Liver (tissue), 8 donors: ENCODE measurements at regions not wholly inside any gene's neighbourhood (a gene's known extent, or its start where the extent isn't known, plus 50 kb on each side); places are given as distances from the start of the nearest gene placed in this dataset.

Source experiments
- DNase-seq: peaks from one replicate; pipeline ENCODE4 v3.0.0-alpha.2; 2017; ENCODE audit warnings: low spot score
- H3K27ac ChIP-seq, 2 donors: one replicate each; pipeline ENCODE4 v1.7.0; 2013; ENCODE audit warnings: inconsistent platforms in 2 of 2, low read length in 2 of 2, control low read depth in 1 of 2, low read depth in 1 of 2, mild to moderate bottlenecking in 1 of 2
- H3K27me3 ChIP-seq, 4 donors: one replicate each; pipeline versions ENCODE4 v1.6.1 to v1.7.0; 2013; ENCODE audit warnings: low read length in 3 of 4, inconsistent platforms in 1 of 4, mild to moderate bottlenecking in 1 of 4, moderate library complexity in 1 of 4; ENCODE audit not compliant: control insufficient read depth in 4 of 4, insufficient read depth in 4 of 4
- H3K36me3 ChIP-seq, 4 donors: one replicate each; pipeline versions ENCODE4 v1.6.1 to v1.7.0; 2013; ENCODE audit warnings: low read length in 3 of 4, mild to moderate bottlenecking in 3 of 4, low read depth in 1 of 4, moderate library complexity in 1 of 4; ENCODE audit not compliant: control insufficient read depth in 4 of 4, insufficient read depth in 3 of 4
- H3K4me1 ChIP-seq, 4 donors: one replicate each; pipeline versions ENCODE4 v1.6.1 to v1.7.0; 2013; ENCODE audit warnings: low read length in 3 of 4, mild to moderate bottlenecking in 3 of 4, moderate library complexity in 1 of 4; ENCODE audit not compliant: control insufficient read depth in 4 of 4, insufficient read depth in 4 of 4
- H3K4me3 ChIP-seq, 3 donors: one replicate each; pipeline versions ENCODE4 v1.6.1 to v1.7.0; 2013; ENCODE audit warnings: low read length in 3 of 3, control low read depth in 1 of 3, low read depth in 1 of 3, mild to moderate bottlenecking in 1 of 3
- H3K9ac ChIP-seq, 2 donors: one replicate each; pipeline ENCODE4 v1.7.0; 2013; ENCODE audit warnings: low read length in 2 of 2, mild to moderate bottlenecking in 2 of 2, moderate library complexity in 2 of 2, control low read depth in 1 of 2, low read depth in 1 of 2
- H3K9me3 ChIP-seq, 4 donors: one replicate each; pipeline versions ENCODE4 v1.6.1 to v1.7.0; 2013; ENCODE audit warnings: low read length in 3 of 4; ENCODE audit not compliant: control insufficient read depth in 4 of 4
- ATF3 ChIP-seq: IDR thresholded peaks from 2 replicates; pipeline ENCODE4 v1.6.1; 2016; ENCODE audit warnings: antibody characterized with exemption
- CTCF ChIP-seq: fragments of 150-350 bp; IDR thresholded peaks from 2 replicates; pipeline ENCODE4 v1.5.1; 2017; ENCODE audit warnings: improper control_type of control experiment, low read depth, low read length; ENCODE audit not compliant: missing input control
- FOXA2 ChIP-seq: IDR thresholded peaks from 2 replicates; pipeline ENCODE4 v1.6.1; 2016; ENCODE audit warnings: antibody characterized with exemption
- GABPA ChIP-seq, 2 donors: IDR thresholded peaks in 1 of 2; conservative IDR thresholded peaks in 1 of 2; 2 replicates each; pipeline ENCODE4 v1.6.1; 2016; ENCODE audit warnings: antibody characterized with exemption in 2 of 2, mild to moderate bottlenecking in 1 of 2, moderate library complexity in 1 of 2
- HNF4A ChIP-seq, 2 donors: conservative IDR thresholded peaks; 2 replicates each; pipeline ENCODE4 v1.6.1; 2016; ENCODE audit warnings: antibody characterized with exemption in 2 of 2, mild to moderate bottlenecking in 2 of 2
- HNF4G ChIP-seq: IDR thresholded peaks from 2 replicates; pipeline ENCODE4 v1.6.1; 2016; ENCODE audit warnings: antibody characterized with exemption
- MAX ChIP-seq: IDR thresholded peaks from 2 replicates; pipeline ENCODE4 v1.6.1; 2016; ENCODE audit warnings: antibody characterized with exemption
- RAD21 ChIP-seq, 2 donors: IDR thresholded peaks; 2 replicates each; pipeline ENCODE4 v1.6.1; 2016; ENCODE audit warnings: antibody characterized with exemption in 2 of 2, mild to moderate bottlenecking in 2 of 2
- REST ChIP-seq: IDR thresholded peaks from 2 replicates; pipeline ENCODE4 v1.6.1; 2016; ENCODE audit warnings: antibody characterized with exemption, mild to moderate bottlenecking
- RXRA ChIP-seq, 2 donors: IDR thresholded peaks; 2 replicates each; pipeline ENCODE4 v1.6.1; 2017 to 2018; ENCODE audit warnings: antibody characterized with exemption in 2 of 2, mild to moderate bottlenecking in 1 of 2
- SP1 ChIP-seq: IDR thresholded peaks from 2 replicates; pipeline ENCODE4 v1.6.1; 2018; ENCODE audit warnings: antibody characterized with exemption, mild to moderate bottlenecking
- TAF1 ChIP-seq: conservative IDR thresholded peaks from 2 replicates; pipeline ENCODE4 v1.6.1; 2016; ENCODE audit warnings: antibody characterized with exemption, mild to moderate bottlenecking
- YY1 ChIP-seq: IDR thresholded peaks from 2 replicates; pipeline ENCODE4 v1.6.1; 2016; ENCODE audit warnings: antibody characterized with exemption, mild to moderate bottlenecking
- ZBTB33 ChIP-seq: IDR thresholded peaks from 2 replicates; pipeline ENCODE4 v1.6.1; 2016; ENCODE audit warnings: antibody characterized with exemption
- WGBS: extraction: QIAGEN DNeasy Blood & Tissue Kit; methylation state at CpG from one replicate; pipeline ENCODE4 v1.1.7; 2013; 5-methylcytosine and 5-hydroxymethylcytosine counted together
- donor health status: healthy.
- donor health status: healthy.
- donor health status: healthy.
- donor health status: healthy.
- donor health status: healthy.

- TF ChIP-seq TAF1 (no peak), REST (no peak), RAD21 (IDR thresholded peaks at IDR 0.05) (no peak), MAX (no peak), FOXA2 (no peak), HNF4G (no peak), CTCF (no peak), HNF4A (conservative IDR thresholded peaks at IDR 0.05) (no peak), ATF3 (no peak), SP1 (no peak), YY1 (no peak), ZBTB33 (no peak), GABPA (IDR thresholded peaks at IDR 0.05 in 1 of 2, conservative IDR thresholded peaks at IDR 0.05 in 1 of 2) (no peak)
- Histone ChIP-seq H3K36me3 (no peaks in the 10 kb centered on the region), H3K4me3 (no peak overlapping the region), H3K9ac (no peak overlapping the region), H3K27ac (no peak overlapping the region), H3K9me3 (no peaks in the 10 kb centered on the region), H3K4me1 (no peaks in the 10 kb centered on the region), H3K27me3 (peaks cover 0 to 4% (median 0%) of the 10 kb centered on the region in 4 donors)
- no peak for DNase-seq
- WGBS: 75% methylated on average over 4 of the region's 4 CpGs
These were observed 423.1 kb upstream of the DYNLRB2 start for GRCh38 chr16:80117556-80118130.

GRCh38 chr16:80116711-80117110 lies 424.1 kb upstream of the DYNLRB2 start:
- Histone ChIP-seq H3K27me3 (peaks cover 0 to 4% (median 0%) of the 10 kb centered on the region in 4 donors), H3K4me3 (no peak overlapping the region), H3K9ac (no peak overlapping the region), H3K27ac (no peak overlapping the region), H3K9me3 (no peaks in the 10 kb centered on the region), H3K4me1 (no peaks in the 10 kb centered on the region), H3K36me3 (no peaks in the 10 kb centered on the region)
- DNase-seq: no peak
- no peak for TF ChIP-seq MAX
- TF ChIP-seq FOXA2: no peak
- TF ChIP-seq RXRA (IDR thresholded peaks at IDR 0.05): no peak
- no peak for TF ChIP-seq ATF3
- TF ChIP-seq HNF4A (conservative IDR thresholded peaks at IDR 0.05): no peak
